Smooth muscle cell of the brain vasculature (primary cell): ENCODE measurements at regions not wholly inside any gene's neighbourhood (a gene's known extent, or its start where the extent isn't known, plus 50 kb on each side); places are given as distances from the start of the nearest gene placed in this dataset.

Experiments
- DNase-seq: peaks from one replicate; pipeline ENCODE4 v3.0.0-alpha.2; 2012; ENCODE audit warnings: low read depth, low spot score

DNA sequence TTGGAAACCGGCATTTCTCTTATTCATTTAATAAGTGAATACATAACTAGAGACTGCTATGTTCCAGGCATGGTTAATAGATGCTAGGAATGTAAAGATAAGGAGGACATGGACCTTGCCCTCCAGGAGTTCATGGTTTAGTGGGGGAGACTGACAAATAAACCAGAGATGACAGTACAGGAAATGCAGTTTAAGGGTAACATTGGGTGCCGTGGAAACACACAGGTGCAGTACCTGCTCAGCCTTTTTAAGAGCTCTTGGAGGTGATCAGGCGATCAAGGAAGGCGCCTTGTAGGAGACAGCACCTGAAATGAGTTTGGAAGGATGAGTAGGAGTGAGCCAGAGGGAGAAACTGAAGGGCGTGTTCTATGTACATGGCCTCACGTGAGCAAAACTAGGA is 145.8 kb downstream of the AASDH start:
- no peak for DNase-seq

DNA sequence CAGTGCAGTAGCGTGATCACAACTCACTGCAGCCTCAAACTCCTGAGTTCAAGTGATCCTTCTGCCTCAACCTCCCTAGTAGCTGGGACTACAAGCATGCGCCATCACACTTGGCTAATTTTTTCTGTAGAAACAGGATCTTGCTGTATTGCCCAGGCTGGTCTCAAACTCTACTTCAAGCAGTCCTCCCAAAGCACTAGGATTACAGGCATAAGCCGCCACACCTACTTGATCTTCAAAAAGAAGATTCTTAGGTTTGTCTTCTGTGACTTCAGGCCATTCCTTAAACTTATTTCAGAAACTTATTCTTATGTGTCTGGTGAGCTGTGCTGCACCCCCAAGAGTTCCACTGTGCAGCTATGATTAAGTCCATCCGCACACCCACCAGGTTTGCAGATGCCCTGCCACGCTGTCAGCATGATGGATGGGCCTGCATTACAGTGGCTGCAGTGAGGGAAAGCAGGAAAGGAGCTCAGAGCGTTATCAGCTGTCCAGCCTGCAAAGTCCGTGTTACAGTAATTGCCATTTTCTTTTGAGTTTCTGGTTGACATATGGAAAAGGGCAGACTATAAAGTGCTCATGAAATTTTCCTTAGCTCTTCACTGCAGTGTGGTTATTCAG is 146.6 kb downstream of the AASDH start:
- DNase-seq: no peak

DNA sequence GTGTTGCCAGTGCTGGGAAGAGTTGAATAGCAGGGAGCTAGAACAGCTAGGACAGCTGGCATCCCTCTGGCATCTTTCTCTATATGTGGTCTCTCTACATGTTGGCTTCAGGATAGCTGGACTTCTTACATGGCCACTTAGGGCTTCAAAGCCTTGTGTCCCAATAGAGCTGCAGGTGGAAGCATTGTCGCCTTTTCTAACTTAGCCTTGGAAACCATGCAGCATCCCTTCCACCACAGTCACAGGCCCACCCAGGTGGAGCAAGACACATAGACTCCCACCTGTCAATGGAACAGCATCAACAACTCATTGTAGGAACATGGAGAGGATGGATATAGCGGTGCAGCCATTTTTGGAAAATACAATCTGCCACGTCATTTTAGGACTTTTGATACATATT is 149.0 kb downstream of the AASDH start:
- no peak for DNase-seq

DNA sequence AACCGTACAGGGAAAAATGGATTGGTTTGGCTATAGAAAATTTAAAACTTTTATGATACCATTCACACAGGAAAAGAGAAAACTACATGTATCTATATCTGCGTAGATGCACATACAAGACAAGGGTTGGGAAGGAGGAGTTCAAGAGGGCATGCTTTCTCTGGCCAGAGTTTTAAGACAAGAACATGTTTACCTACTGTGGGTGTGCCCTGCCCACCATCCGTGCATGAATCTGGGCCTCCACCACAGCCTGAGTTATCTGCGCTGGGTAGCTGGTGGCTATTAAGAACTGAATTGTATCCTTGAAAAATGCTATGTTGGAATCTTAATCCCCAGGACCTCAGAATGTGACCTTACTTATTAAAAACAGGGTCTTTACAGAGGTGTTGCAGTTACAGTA is 151.6 kb downstream of the AASDH start:
- DNase-seq: no peak

DNA sequence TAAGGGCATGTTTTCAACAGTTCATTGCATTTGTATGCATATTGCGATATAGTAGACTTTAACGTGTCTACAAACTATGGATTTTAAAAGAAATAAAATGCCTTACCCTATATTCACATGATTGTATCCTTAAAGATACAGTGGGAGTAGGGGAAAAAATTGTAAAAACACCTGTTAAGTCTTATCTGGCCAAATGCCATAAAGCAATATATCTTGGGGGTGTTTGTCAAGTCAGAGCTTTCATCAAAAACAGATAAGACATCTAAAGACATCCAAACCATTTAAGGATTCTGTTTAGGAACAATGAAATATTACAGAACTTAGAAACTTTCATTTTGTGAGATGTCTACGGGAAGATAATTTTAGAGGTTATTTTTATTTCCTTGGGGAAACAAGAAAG is 152.3 kb downstream of the AASDH start:
- no peak for DNase-seq

DNA sequence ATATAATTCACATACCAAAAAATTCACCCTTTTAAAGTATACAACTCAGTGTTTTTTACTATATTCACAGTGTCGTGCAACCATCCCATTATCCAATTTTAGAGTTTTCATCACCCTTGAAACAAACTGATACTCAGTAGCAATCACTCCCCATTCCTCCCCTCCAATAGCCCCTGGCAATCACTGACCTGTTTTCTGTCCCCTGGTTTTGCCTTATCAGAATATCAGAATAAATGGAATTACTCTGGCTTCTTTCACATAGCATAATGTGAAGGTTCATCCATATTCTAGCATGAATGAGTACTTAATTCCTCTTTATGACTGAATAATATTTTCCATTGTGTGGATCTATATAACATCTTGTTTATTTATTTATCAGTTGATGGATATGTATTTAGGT is 153.2 kb downstream of the AASDH start:
- DNase-seq: no peak

DNA sequence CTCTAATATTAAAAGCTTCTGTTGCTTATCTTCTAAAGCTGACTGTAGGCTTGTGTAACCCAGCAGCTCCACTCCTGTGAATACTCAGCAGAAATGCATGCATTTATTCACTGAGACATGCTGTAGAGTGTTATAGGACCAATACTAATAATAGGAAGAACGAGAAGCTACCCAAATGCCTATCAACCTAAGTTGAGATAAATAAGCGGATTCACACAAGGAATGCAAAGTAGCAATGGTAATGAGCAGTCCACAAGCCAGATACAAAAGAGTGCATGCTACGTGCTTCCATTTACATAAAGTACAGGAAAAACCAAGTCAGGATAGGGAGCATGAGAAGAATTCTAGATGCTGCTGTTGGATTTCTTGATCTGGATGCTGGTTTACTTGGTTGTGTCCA is 155.9 kb downstream of the AASDH start:
- DNase-seq: no peak

DNA sequence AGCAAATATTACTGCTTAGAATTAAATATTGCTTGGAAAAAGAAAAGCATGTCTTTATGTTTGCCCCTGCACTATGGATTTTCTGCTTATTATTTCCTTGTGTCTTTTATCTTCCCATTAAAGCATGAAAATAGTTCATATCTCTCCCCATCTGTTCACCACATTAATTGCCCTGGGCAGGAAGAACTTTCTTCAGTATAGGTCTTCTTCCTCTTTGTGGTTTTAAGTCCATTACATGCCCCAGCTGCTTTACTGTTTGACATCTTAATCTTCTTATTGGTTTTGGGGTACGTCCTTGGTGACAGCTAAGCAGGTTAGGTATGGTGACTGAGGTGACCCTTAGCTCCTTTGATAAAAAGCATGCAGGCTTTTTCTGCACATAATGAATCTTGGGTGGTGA is 157.3 kb downstream of the AASDH start:
- no peak for DNase-seq

DNA sequence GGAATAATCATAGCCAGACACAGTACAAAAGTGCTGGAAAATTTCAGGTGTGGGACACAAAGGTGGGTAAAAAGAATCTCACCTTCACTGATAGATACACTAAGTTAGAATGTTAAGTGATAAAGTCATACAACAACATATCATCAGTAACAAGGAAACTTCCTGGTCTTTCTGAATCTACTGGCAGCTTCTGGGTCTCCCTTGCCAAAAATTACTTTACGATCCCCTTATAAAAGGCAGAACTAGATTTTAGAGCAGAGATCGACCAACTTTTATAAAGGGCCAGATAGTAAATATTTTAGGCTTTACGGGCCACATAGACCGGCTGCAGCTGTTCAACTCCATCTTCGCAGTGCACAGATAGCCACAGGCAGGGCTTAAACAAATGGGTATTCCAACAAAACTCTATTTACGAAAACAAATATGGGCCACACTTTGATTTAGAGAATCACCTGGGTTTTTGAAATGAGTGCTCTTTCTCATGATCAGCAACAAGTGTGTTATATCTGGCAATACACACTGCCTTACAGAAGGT is 159.9 kb downstream of the AASDH start:
- no peak for DNase-seq

DNA sequence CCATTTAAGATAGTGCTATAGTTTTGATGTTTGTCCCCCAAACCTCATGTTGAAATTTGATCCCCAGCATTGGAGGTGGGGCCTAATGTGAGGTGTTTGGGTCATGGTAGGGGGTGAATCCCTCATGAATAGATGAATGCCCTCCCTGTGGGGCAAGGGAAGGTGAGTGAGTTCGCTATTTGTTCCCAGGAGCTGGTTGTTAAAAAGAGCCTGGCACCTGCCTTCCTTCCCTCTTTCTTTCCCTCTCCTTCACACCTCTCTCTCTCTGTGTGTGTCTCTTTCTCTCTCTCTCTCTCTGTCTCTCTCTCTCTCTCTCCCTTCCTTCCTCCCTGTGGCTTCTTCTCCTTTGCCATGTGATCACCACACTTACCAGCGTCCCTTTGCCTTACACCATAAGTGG is 160.7 kb downstream of the AASDH start:
- DNase-seq: no peak

DNA sequence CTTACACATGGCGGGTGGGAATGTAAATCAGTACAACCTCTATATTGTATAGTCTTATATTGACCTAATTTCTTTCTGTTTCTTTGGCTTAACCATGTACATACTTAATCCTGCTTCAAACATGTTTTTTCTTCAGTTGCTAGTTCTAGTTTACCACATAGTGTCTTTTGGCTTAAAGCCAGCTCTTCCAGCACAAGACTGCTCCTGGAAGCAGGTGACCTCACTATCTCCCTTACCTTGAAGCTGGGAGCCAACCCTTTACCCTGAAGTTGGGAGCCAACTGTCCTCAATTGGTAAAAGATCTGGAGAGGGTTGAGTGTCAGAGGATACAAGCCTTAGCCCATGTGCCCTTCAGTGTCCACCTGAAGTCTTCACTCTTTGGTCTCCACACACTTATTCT is 162.7 kb downstream of the AASDH start:
- DNase-seq: no peak

DNA sequence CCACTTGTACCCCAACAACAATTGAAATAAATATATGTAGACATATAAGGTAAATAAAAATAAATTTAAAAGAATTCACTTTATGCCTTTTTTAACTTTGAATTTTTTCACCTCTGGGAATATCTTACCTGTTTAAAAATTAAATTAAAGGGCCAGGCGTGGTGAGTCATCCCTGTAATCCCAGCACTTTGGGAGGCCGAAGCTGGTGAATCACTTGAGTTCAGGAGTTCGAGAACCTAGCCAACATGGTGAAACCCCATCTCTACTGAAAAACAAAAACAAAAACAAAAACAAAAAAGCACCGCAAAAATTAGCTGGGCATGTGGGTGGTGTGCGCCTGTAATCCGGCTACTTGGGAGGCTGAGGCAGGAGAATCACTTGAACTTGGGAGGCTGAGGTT is 164.8 kb downstream of the AASDH start:
- DNase-seq: no peak

DNA sequence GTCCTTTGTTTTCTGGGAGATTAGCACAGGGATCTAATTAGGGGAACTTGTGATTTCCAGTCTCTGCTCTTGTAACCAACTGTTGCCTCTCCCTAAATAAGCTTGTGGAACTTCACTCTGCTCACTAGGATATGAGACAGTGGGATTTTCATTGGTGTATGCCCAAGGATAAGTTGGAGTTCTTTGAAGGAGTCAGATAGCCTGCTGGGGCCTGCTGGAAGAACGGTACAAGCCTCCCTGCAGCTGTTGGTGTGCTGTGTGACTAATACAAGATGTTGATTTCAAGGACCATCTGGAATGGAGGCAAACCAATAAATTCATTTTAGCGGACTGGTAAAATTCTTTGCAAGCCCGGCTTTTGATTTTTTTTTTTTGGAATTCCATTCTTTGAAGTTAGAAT is 167.0 kb downstream of the AASDH start:
- DNase-seq: peak; percentile 45

DNA sequence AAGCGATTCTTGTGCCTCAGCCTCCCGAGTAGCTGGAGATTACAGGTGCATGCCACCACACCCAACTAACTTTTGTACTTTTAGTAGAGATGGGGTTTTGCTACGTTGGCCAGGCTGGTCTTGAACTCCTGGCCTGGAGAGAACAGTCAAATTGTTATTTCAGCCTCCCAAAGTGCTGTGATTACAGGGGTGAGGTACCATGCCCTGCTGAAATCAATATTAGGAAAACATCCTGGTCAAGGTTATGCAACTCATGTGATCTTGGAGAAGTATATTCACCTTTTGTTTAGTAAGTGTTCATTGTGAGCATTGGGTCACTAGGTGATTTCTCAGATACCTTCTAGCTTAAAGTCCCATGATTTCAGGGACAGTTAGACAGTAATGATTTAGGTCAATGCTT is 167.8 kb downstream of the AASDH start:
- no peak for DNase-seq

DNA sequence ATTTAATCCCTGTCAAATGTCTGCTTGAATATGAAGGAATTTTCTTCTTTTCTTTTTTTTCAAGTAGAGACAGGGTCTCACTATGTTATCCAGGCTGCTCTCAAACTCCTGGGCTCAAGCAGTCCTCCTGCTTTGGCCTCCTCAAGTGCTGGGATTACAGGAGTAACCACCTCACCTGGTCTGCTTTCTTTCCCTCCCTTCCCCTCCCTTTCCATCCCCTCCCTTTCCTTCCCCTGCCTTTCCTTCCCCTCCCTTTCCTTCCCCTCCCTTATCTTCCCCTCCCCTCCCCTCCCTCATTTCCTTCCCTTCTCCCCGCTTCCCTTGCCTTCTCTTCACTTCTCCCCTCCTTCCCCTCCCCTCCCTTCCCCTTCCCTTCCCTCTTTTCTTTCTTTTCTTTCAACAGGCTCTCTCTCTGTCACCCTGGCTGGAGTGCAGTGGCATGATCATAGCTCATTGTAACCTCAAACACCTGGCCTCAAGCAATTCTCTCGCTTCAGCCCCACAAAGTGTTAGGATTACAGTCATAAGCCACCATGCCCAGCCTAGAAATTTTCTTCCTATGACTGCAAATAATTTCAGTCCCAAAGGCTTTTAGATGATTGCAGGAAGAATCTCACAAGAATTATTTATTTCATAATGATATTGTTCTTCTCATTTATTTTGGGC is 168.9 kb downstream of the AASDH start:
- DNase-seq: no peak

DNA sequence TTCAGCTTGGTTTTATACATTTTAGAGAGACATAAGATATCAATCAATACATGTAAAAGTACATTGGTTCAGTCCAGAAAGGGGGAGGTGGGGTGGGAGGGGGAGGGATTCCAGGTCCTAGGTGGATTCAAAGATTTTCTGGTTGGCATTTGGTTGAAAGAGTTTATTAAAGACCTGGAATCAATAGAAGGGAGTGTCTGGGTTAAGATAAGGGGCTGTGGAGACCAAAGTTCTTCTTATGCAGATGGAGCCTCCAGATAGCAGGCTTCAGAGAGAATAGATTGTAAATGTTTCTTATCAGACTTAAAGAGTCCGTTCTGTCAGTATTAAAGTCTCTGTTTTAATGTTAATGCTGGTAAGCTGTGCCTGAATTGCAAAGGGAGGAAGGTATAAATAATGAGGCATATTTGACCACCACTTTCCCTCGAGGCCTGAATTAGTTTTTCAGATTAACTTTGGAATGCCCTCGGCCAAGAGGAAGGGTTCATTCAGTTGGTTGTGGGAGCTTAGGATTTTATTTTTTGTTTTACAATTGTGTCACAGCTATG is 169.9 kb downstream of the AASDH start:
- DNase-seq: no peak

DNA sequence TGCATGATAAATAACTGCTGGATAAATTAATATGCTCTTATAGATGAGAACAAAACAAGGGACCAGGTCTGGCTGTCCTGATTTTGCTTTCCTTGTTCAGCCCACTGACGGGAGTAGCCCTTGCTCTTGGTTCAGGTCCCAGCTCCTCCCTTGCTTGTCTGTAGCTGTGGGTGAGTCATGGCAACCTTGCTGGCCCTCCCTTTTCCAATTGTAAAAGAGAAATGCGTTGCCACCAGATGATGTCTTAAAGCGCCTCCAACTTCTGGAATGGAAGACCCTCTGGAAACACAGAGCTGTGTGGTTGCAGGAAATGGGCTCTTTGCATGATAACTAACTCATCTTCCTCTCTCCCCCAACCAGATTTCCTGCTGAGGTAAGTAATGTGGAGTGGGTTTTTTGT is 171.4 kb downstream of the AASDH start:
- no peak for DNase-seq

DNA sequence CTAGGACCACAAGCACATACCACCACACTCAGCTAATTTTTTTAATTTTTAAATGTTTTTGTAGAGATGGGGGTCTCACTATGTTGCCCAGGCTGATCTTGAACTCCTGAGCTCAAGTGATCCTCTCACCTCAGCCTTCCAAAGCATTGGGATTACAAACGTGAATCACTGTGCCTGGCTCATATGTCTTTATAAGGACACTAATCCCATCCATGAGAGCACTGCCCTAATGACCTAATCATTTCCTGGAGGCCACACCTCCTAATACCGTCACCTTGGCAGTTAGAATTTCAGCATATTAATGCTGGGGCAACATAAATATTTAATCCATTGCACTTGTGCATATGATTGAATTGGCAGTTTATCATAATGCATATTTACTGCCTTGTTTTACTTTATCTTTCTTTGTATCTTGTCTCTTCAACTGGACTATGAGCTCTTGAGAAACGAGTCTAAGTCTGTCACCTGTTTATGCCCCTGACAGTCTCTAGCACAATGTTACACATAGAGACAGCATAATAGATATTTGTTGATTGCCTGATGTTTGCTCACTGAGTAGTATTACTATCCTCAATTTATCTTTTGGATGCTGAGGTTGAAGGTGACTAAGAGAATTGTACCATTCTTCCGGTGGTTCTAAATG is 172.0 kb downstream of the AASDH start:
- DNase-seq: no peak

DNA sequence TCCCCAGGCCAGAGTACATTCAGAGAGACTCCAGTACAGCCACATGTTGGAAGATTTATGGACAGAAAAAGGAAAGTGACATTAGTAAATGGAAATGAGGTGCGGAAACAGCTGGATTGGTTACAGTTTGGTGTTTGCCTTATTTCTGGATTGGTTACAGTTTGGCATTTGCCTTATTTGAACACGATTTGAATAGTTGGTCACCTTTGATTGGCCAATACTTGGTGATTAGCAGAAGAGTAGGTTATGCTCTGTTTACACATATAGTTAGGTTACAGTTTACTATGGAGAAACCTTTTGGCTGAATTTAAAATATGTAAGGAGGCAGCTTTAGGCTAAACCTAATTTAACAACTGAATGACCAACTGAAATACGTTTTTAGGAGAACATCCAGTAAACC is 173.7 kb downstream of the AASDH start:
- DNase-seq: no peak

DNA sequence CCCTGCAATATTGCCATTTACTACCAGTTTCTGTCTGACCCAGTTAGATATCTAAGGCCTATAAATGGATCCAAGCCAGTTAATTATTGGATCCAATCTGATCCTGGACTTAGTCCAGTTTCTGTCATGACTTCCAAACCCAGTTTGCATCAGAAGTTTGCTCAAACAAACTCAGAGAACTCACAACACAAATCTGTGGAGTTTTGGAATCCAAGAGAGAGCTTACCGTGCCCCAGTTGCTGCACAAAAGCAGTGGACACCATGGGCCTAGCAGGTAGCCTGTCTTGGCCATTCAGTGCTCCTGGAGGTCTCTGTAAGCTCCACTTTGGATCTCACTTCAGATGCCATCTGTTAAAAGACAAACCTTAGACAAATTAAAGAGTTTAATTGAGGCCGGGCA is 174.5 kb downstream of the AASDH start:
- DNase-seq: no peak

DNA sequence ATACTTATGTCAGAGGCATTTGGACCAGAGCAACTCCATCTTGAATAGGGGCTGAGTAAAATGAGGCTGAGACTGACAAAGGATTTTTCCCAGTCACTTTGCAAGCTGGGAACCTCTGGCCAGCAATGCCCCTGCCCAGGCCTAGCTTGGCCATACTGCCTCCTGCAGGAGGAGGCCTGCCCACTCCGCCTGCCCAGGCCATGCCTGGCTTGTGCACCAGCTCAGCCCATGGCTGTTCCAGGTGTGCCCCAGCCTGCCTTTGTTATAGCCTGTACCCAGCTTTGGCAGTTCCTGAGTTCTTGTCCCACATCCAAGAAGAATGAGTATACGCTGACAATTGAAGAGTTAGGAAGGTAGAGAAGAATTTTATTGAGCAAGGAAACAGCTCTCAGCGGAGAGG is 176.1 kb downstream of the AASDH start:
- DNase-seq: no peak

DNA sequence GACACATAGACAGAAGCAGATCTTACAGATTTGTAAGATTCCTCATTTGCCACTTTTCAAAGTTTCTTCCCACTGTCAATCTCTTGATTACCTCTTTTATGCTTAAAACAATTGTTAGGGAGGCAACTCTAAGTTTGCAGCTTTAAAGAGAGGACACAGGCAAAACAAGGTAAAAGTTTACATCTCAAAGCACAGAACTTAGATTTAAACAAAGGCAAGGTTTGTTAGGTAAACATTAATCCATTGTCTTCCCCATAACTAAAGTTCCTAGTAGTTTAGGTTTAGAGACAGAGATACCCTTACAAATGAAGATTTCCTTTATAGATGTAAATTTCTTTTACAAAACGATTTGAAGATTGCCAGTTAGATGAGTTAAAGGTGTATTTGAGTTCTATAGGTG is 176.9 kb downstream of the AASDH start:
- DNase-seq: no peak

DNA sequence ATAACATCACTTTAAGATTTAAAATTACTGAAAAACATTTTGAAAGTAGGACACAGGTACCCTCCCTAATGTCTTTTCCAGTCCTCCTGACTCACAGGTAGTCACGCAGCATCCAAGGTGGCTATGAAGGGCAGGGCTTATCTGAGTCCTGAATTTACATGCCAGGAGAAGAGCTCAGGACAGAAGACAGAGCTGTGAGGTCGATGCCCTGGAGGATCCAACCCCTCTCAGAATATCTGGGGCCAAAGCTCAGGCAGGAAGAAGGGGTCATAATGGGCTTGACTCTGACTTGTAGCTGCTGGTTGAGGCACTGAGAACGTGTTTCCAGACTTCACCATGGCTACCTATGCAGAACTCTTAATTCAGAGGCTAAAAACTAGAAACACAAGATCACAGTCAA is 177.5 kb downstream of the AASDH start:
- DNase-seq: no peak
